Gastroesophageal sphincter (tissue), 4 donors: ENCODE measurements at regions not wholly inside any gene's neighbourhood (a gene's known extent, or its start where the extent isn't known, plus 50 kb on each side); places are given as distances from the start of the nearest gene placed in this dataset.

ENCODE experiments used
- ATAC-seq: fragments of 150-250 bp; one replicate; pipeline ENCODE4 v1.9.1; 2016; ENCODE audit warnings: mild to moderate bottlenecking, moderate library complexity
- H3K27ac ChIP-seq, 4 donors: fragments of 200-600 bp; sonication (generic) in 3 of 4; 1 replicate in 3 of 4; 2 replicates in 1 of 4; pipeline ENCODE4 v1.5.1; 2016 to 2019
- H3K27me3 ChIP-seq: fragments of 200-600 bp; sonication (generic); one replicate; pipeline ENCODE4 v1.5.1; 2019
- H3K36me3 ChIP-seq, 2 donors: fragments of 200-600 bp; sonication (generic); one replicate each; pipeline ENCODE4 v1.5.1; 2019; ENCODE audit warnings: control low read depth in 1 of 2
- H3K4me1 ChIP-seq, 3 donors: fragments of 200-600 bp; sonication (generic); 1 replicate in 2 of 3; 2 replicates in 1 of 3; pipeline ENCODE4 v1.5.1; 2016 to 2019; ENCODE audit warnings: control low read depth in 2 of 3
- H3K4me3 ChIP-seq, 2 donors: fragments of 200-600 bp; sonication (generic); one replicate each; pipeline ENCODE4 v1.5.1; 2019; ENCODE audit warnings: mild to moderate bottlenecking in 1 of 2, moderate library complexity in 1 of 2
- H3K9me3 ChIP-seq, 3 donors: fragments of 200-600 bp; sonication (generic); one replicate each; pipeline ENCODE4 v1.5.1; 2017 to 2019; ENCODE audit warnings: control low read depth in 2 of 3
- EP300 ChIP-seq: sonication (generic); formaldehyde crosslinking; IDR thresholded peaks from one replicate; pipeline ENCODE4 v1.6.1; 2017; ENCODE audit warnings: antibody characterized with exemption, mild to moderate bottlenecking
- POLR2A ChIP-seq, 2 donors: fragments of 450-650 bp; IDR thresholded peaks; one replicate each; pipeline ENCODE4 v1.6.1; 2017; ENCODE audit warnings: antibody characterized with exemption in 2 of 2, mild to moderate bottlenecking in 2 of 2, moderate library complexity in 1 of 2
- POLR2AphosphoS5 ChIP-seq: sonication (generic); formaldehyde crosslinking; IDR thresholded peaks from one replicate; pipeline ENCODE4 v1.6.1; 2017; ENCODE audit warnings: antibody characterized with exemption
- WGBS, 2 donors: methylation state at CpG; one replicate each; pipeline ENCODE4 v1.1.5; 2018; ENCODE audit warnings: low coverage in 1 of 2; 5-methylcytosine and 5-hydroxymethylcytosine counted together
- TF ChIP-seq, protein P1 (sequence below), 4 experiments: fragments of 200-600 bp in 2 of 4; fragments of 450-650 bp in 2 of 4; sonication (generic) in 1 of 4; IDR thresholded peaks; one replicate each; pipeline ENCODE4 v1.5.1; 2017 to 2019; ENCODE audit warnings: antibody characterized with exemption in 4 of 4, mild to moderate bottlenecking in 2 of 4, moderate library complexity in 2 of 4

DNA sequence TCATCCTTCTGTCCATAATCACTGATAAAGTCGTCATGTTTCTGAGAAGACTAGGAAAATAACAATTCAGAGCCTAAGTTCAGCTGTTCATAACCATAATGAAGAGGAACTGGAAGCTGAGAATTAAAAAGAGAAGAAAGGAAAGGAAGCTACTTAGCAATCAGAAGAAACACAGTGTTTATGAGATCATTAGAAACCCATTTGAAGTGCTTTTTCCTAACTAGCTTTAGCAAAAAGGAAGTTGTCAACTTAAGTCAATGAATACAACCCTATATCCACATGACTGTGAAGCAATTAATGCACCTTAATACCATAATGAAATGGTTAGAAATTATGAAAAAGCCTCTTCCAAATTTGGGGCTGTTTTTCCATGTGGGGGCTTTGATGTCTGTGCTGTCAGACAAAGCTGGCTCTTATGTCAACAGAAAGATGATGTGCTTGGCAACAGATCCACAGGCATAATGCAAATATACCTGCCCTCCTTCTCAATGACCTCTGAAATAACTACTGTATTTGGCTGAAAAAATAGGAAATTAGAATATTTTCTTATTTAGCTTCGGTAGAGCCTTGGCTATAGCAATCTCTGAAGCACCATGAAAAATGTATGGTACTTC lies 463.5 kb downstream of the RASEF start:
- Histone ChIP-seq H3K4me3 (no peak overlapping the region), H3K27me3 (no peaks in the 10 kb centered on the region), H3K27ac (no peak overlapping the region), H3K4me1 (peaks cover 0 to 35% (median 3%) of the 10 kb centered on the region in 3 donors), H3K9me3 (no peaks in the 10 kb centered on the region), H3K36me3 (no peaks in the 10 kb centered on the region)
- 66 to 96% methylated on average over 2 of the region's 2 CpGs for WGBS, 2 donors
- TF ChIP-seq EP300 (no peak), POLR2AphosphoS5 (no peak), POLR2A (IDR thresholded peaks at IDR 0.05) (no peak)
- TF ChIP-seq, protein P1, sequence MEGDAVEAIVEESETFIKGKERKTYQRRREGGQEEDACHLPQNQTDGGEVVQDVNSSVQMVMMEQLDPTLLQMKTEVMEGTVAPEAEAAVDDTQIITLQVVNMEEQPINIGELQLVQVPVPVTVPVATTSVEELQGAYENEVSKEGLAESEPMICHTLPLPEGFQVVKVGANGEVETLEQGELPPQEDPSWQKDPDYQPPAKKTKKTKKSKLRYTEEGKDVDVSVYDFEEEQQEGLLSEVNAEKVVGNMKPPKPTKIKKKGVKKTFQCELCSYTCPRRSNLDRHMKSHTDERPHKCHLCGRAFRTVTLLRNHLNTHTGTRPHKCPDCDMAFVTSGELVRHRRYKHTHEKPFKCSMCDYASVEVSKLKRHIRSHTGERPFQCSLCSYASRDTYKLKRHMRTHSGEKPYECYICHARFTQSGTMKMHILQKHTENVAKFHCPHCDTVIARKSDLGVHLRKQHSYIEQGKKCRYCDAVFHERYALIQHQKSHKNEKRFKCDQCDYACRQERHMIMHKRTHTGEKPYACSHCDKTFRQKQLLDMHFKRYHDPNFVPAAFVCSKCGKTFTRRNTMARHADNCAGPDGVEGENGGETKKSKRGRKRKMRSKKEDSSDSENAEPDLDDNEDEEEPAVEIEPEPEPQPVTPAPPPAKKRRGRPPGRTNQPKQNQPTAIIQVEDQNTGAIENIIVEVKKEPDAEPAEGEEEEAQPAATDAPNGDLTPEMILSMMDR (IDR thresholded peaks at IDR 0.05): no peak
- no peak for ATAC-seq

DNA sequence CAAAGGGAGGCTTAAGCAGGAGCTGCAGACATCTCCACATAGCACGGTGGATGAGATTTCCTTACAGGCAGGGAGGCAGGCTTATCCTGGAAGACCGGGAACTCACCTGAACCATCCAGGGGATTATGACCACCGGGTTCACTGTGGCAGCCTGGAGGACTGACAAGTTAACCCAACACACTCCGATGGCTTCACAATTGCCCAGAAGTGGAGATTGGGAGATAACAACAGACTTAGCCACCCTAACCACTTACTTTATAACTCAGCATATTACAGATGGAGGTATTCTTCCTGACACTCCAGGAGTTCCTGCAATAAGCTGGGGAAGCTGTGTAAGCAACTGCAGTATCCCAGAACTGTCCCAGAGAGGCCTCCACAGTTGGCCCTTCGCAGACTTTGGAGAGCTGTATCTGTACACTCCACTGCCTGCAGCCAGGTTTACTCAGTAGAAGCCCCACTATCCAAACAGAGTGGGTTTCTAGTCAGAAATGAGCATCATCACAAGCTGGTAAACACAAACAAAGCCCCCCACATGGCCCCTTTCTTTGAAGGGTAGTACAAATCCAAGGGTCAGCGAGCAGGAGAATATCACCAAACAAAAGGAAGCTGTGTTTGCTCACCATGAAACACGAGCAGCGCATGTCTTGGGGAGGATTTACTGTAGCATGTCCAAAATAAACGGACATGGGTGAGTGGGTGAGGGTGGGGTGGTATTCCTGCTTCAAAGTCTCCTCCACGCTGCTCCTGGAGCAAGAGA lies 462.2 kb downstream of the RASEF start:
- Histone ChIP-seq H3K36me3 (no peaks in the 10 kb centered on the region), H3K4me1 (peaks cover 0 to 46% (median 7%) of the 10 kb centered on the region in 3 donors), H3K9me3 (no peaks in the 10 kb centered on the region), H3K27me3 (no peaks in the 10 kb centered on the region), H3K4me3 (no peak overlapping the region), H3K27ac (no peak overlapping the region)
- TF ChIP-seq EP300 (no peak), POLR2A (IDR thresholded peaks at IDR 0.05) (no peak), POLR2AphosphoS5 (no peak)
- TF ChIP-seq, protein P1 (IDR thresholded peaks at IDR 0.05): no peak
- no peak for ATAC-seq
- WGBS, 2 donors: 41 to 70% methylated on average over 3 to 6 of the region's 10 CpGs

DNA sequence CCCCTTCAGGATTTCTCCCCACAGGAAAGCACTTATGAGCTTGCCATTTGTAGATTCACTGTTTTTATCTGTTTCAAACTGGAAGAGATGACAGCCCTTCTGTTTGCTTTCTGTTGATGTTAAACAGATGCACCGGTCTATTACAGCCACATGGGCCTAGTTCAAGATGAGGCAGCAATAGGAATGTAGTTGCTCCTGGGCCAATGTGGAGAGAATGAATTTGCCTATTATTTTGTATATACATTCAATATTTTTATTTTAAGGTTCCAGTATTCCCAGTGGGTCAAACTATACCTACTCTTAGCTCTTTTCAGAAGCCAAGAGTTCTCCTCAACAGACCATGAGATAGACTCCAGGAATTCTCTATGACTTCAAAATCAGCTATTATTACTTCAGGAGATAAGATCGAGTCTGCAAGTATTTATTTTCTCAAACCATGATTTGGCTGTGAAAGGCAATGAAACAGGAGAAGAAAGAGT lies 461.6 kb downstream of the RASEF start:
- H3K9me3 ChIP-seq: no peaks in the 10 kb centered on the region
- no peaks in the 10 kb centered on the region for H3K36me3 ChIP-seq
- ATAC-seq: no peak
- H3K4me3 ChIP-seq: no peak overlapping the region
- WGBS, 2 donors: 33 to 50% methylated on average over 1 to 2 of the region's 2 CpGs
- H3K27me3 ChIP-seq: no peaks in the 10 kb centered on the region
- H3K27ac ChIP-seq: no peak overlapping the region
- peaks cover 0 to 52% (median 7%) of the 10 kb centered on the region in 3 donors for H3K4me1 ChIP-seq
- TF ChIP-seq POLR2A (IDR thresholded peaks at IDR 0.05) (no peak), EP300 (no peak), POLR2AphosphoS5 (no peak)
- TF ChIP-seq, protein P1 (IDR thresholded peaks at IDR 0.05): no peak

DNA sequence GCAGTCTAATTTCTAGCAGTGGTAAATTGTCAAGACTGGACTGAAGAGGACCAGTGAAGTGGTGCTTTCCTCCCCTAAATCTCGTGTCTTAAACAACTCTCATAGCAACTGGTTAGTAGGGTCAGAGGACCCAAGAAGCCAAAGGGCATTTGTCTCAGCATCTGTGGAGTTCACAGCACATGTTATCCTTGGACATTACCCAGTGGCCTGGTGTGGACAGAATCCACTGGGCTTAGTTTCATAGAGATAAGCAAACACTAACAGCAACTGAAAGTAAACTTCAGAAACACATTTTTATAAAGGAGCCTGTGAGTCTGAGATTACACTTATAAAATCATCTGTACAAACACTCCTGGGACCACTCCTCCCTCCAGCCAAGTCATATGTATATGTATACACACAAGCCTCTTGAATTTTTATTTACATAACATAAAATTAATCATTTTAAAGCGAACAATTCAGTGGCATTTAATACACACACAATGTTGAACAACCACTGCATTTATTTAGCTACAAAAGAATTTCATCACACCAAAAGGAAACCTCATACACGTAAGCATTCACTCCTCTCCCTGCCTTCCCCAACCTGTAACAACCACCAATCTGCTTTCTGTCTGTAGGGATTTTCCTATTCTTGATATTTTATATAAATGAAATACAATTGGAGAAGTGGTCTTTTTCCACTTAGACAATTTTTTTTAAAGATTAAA lies 457.8 kb downstream of the RASEF start:
- Histone ChIP-seq H3K4me3 (no peak overlapping the region), H3K36me3 (no peaks in the 10 kb centered on the region), H3K27ac (no peak overlapping the region), H3K27me3 (no peaks in the 10 kb centered on the region), H3K9me3 (no peaks in the 10 kb centered on the region), H3K4me1 (peaks cover 0 to 30% (median 6%) of the 10 kb centered on the region in 3 donors)
- WGBS, 2 donors: 22 to 38% methylated on average over 3 of the region's 3 CpGs
- TF ChIP-seq, protein P1 (IDR thresholded peaks at IDR 0.05): no peak
- TF ChIP-seq POLR2AphosphoS5: no peak
- TF ChIP-seq EP300: no peak
- no peak for TF ChIP-seq POLR2A (IDR thresholded peaks at IDR 0.05)
- no peak for ATAC-seq
